ENCODE measurements at regions not wholly inside any gene's neighbourhood (a gene's known extent, or its start where the extent isn't known, plus 50 kb on each side); places are given as distances from the start of the nearest gene placed in this dataset.

GRCh38 chr4:137700751-137701150 lies 168.5 kb upstream of the PCDH18 start:
- TF ChIP-seq CTCF (conservative IDR thresholded peaks at IDR 0.05; ENCODE audit: low read depth, low read length) (no peak), MXI1 (IDR thresholded peaks at IDR 0.05; ENCODE audit: borderline replicate concordance, low read depth, low read length) (no peak), POLR2A (IDR thresholded peaks at IDR 0.05; ENCODE audit: low read depth, low read length) (no peak), CHD1 (IDR thresholded peaks at IDR 0.05; ENCODE audit: low read depth, low read length) (no peak), BHLHE40 (IDR thresholded peaks at IDR 0.05; ENCODE audit: low read depth, low read length) (no peak), RFX5 (IDR thresholded peaks at IDR 0.05; ENCODE audit: low read depth, low read length) (no peak), RAD21 (IDR thresholded peaks at IDR 0.05; ENCODE audit: low read length) (no peak), CEBPB (IDR thresholded peaks at IDR 0.05; ENCODE audit: low read depth, low read length) (no peak), SMC3 (IDR thresholded peaks at IDR 0.05; ENCODE audit: low read depth, low read length) (no peak), ELK1 (IDR thresholded peaks at IDR 0.05; ENCODE audit: borderline replicate concordance, low read depth, low read length) (no peak), USF2 (IDR thresholded peaks at IDR 0.05; ENCODE audit: low read depth, low read length) (no peak), MAFK (IDR thresholded peaks at IDR 0.05; ENCODE audit: low read depth, low read length) (no peak), MAZ (IDR thresholded peaks at IDR 0.05; ENCODE audit: borderline replicate concordance, low read depth, low read length) (no peak)

Data from IMR-90 (cell line).